Neutrophil (primary cell): ENCODE measurements at regions not wholly inside any gene's neighbourhood (a gene's known extent, or its start where the extent isn't known, plus 50 kb on each side); places are given as distances from the start of the nearest gene placed in this dataset.
"Not testable (repeated sequence)": the region's sequence is repeated elsewhere in the genome, so short reads cannot be mapped to it uniquely, and the experiment has no call there.

Experiments used
- H3K27ac ChIP-seq: fragments of 200-600 bp; sonication (generic); 2 replicates; pipeline ENCODE4 v1.5.1; 2016; ENCODE audit warnings: mild to moderate bottlenecking, moderate library complexity
- H3K27me3 ChIP-seq: fragments of 200-600 bp; sonication (generic); 2 replicates; pipeline ENCODE4 v1.6.0; 2016; ENCODE audit warnings: mild to moderate bottlenecking
- H3K36me3 ChIP-seq: fragments of 200-600 bp; sonication (generic); 2 replicates; pipeline ENCODE4 v1.5.1; 2017
- H3K4me1 ChIP-seq, 2 experiments: fragments of 200-600 bp in 1 of 2; sonication (generic) in 1 of 2; 1 replicate in 1 of 2; 2 replicates in 1 of 2; pipeline versions ENCODE4 v1.5.1 to v1.6.1; 2013 to 2016; ENCODE audit warnings: low read depth in 1 of 2, low read length in 1 of 2, mild to moderate bottlenecking in 1 of 2, moderate library complexity in 1 of 2; ENCODE audit not compliant: control insufficient read depth in 1 of 2, insufficient read depth in 1 of 2
- H3K4me3 ChIP-seq, 2 experiments: fragments of 200-600 bp in 1 of 2; sonication (generic) in 1 of 2; 1 replicate in 1 of 2; 2 replicates in 1 of 2; pipeline ENCODE4 v1.5.1; 2013 to 2016; ENCODE audit warnings: low read depth in 1 of 2, low read length in 1 of 2, mild to moderate bottlenecking in 1 of 2, moderate library complexity in 1 of 2
- H3K9me3 ChIP-seq: fragments of 200-600 bp; sonication (generic); 2 replicates; pipeline ENCODE4 v1.5.1; 2016
- CTCF ChIP-seq: fragments of 200-600 bp; sonication (generic); IDR thresholded peaks from 2 replicates; pipeline ENCODE4 v1.5.1; 2016; ENCODE audit warnings: antibody characterized with exemption

GRCh38 chr20:53782612-53783246, 189.1 kb upstream of the ZNF217 start:
- Histone ChIP-seq H3K27ac (no peak overlapping the region), H3K36me3 (no peaks in the 10 kb centered on the region), H3K9me3 (no peaks in the 10 kb centered on the region), H3K4me3 (no peak overlapping the region), H3K4me1 (peaks cover 18% of the 10 kb centered on the region in 2 experiments), H3K27me3 (no peaks in the 10 kb centered on the region)
- no peak for TF ChIP-seq CTCF

DNA sequence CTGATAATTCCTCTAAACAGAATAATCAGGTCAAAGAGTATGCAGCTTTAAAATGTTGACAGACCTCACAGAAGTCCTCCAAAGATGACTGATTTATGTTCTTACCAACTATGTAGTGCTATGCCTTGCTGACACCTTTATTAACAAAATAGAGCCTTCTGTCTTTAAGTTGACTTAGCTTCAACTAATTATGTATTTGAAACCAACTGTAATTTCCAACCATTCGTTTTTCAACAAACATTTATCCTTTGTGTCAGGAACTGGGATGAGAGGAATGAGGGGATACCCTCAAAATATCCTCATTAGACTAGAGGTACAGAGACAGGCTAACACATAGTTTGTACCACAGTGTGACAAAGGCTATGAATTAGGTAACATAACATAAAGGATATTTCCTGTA, 186.2 kb upstream of the ZNF217 start:
- H3K27ac ChIP-seq = no peak overlapping the region
- peaks cover 4% of the 10 kb centered on the region in 2 experiments for H3K4me1 ChIP-seq
- no peaks in the 10 kb centered on the region for H3K27me3 ChIP-seq
- H3K4me3 ChIP-seq = no peak overlapping the region
- H3K36me3 ChIP-seq = no peaks in the 10 kb centered on the region
- no peaks in the 10 kb centered on the region for H3K9me3 ChIP-seq
- TF ChIP-seq CTCF = no peak

- no peak for TF ChIP-seq CTCF
- Histone ChIP-seq H3K9me3 (no peaks in the 10 kb centered on the region), H3K4me1 (peaks cover 4% of the 10 kb centered on the region in 2 experiments), H3K27me3 (no peaks in the 10 kb centered on the region), H3K27ac (no peak overlapping the region), H3K36me3 (no peaks in the 10 kb centered on the region), H3K4me3 (no peak overlapping the region)
These were observed 185.1 kb upstream of the ZNF217 start for GRCh38 chr20:53778736-53779135.

DNA sequence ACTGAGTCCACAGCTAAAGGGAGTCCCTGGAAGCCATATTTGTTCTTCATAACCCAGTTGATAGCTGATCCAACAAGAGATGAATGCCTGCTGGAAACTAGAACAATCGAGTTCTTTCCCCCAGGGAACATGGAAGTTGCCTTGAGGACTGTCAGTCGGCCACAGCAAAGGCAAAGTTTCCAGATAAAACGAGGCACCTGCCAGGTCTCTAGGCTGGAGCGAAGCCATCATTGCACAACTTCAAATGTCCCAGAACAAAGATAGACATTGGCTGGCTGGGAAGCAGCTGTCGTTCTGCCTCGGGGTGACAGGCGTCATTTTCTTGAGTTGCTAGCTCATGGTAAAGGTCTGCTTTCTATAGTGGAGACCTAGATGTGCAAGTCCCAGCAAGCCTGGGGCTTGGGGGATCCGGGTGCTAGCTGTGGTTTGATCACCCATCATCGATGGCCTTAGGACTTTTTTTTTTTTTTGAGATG, 184.4 kb upstream of the ZNF217 start:
- H3K36me3 ChIP-seq = no peaks in the 10 kb centered on the region
- H3K4me3 ChIP-seq = no peak overlapping the region
- no peak for TF ChIP-seq CTCF
- H3K27me3 ChIP-seq = no peaks in the 10 kb centered on the region
- H3K4me1 ChIP-seq = peaks cover 4% of the 10 kb centered on the region in 2 experiments
- H3K27ac ChIP-seq = no peak overlapping the region
- no peaks in the 10 kb centered on the region for H3K9me3 ChIP-seq

DNA sequence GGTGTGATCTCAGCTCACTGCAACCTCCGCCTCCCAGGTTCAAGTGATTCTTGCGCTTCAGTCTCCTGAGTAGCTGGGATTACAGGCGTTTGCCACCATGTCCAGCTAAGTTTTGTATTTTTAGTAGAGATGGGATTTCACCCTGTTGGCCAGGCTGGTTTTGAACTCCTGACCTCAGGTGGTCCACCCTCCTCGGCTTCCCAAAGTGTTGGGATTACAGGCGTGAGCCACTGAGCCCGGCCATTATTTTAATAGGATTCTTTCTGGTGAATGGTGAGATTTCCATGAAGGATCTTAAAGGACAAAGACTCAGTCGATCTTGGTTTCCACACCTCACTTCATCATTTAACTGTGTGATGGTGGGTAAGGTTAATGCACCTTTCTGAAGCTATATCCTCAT, 183.8 kb upstream of the ZNF217 start:
- H3K27me3 ChIP-seq, H3K36me3 ChIP-seq, H3K27ac ChIP-seq: not testable (repeated sequence)

DNA sequence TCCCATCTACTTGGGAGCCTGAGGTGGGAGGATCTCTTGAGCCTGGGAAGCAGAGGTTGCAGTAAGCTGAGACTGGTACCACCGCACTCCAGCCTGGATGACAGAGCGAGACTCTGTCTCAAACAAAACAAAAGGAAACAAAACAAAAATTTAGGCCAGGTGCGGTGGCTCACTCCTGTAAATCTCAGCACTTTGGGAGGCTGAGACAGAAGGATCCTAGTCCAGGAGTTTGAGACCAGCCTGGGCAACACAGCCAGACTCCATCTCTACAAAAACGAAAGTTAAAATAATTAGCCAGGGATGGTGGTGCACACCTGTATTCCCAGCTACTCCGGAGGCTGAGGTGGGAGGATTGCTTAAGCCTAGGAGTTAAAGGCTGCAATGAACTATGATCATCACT, 183.2 kb upstream of the ZNF217 start:
- H3K9me3 ChIP-seq = no peaks in the 10 kb centered on the region
- TF ChIP-seq CTCF = no peak
- H3K27me3 ChIP-seq = no peaks in the 10 kb centered on the region
- H3K4me3 ChIP-seq = no peak overlapping the region
- H3K27ac ChIP-seq = no peak overlapping the region
- H3K4me1 ChIP-seq = peaks cover 4% of the 10 kb centered on the region in 2 experiments
- H3K36me3 ChIP-seq = no peaks in the 10 kb centered on the region

More for the DNA sequence above, 183.8 kb upstream of the ZNF217 start:
- H3K4me1 ChIP-seq, H3K4me3 ChIP-seq, H3K9me3 ChIP-seq: not testable (repeated sequence)
